GM23248 (cell line): ENCODE measurements at regions not wholly inside any gene's neighbourhood (a gene's known extent, or its start where the extent isn't known, plus 50 kb on each side); places are given as distances from the start of the nearest gene placed in this dataset.

Experiments
- DNase-seq: peaks from one replicate; pipeline ENCODE4 v3.0.0-alpha.2; 2015
- H2AFZ ChIP-seq: fragments of 200-600 bp; sonication (generic); 2 replicates; pipeline ENCODE4 v1.6.1; 2016; ENCODE audit warnings: antibody characterized with exemption
- H3F3A ChIP-seq: fragments of 200-600 bp; sonication (generic); 2 replicates; pipeline ENCODE4 v1.6.1; 2016; ENCODE audit warnings: mild to moderate bottlenecking, antibody characterized with exemption, mixed run types; ENCODE audit not compliant: insufficient read depth
- H3K27ac ChIP-seq: fragments of 200-600 bp; sonication (generic); 2 replicates; pipeline ENCODE4 v1.5.1; 2016; ENCODE audit warnings: mild to moderate bottlenecking
- H3K27me3 ChIP-seq: fragments of 200-600 bp; sonication (generic); replicated peaks from 2 replicates; pipeline ENCODE4 v1.6.1; 2016; ENCODE audit warnings: mild to moderate bottlenecking; ENCODE audit not compliant: insufficient read depth
- H3K36me3 ChIP-seq: fragments of 200-600 bp; sonication (generic); 2 replicates; pipeline ENCODE4 v1.6.1; 2016; ENCODE audit warnings: low read depth, mild to moderate bottlenecking
- H3K4me1 ChIP-seq: fragments of 200-600 bp; sonication (generic); 2 replicates; pipeline ENCODE4 v1.6.1; 2016; ENCODE audit warnings: mild to moderate bottlenecking; ENCODE audit not compliant: insufficient read depth
- H3K4me2 ChIP-seq: fragments of 200-600 bp; sonication (generic); one replicate; pipeline ENCODE4 v1.6.1; 2016; ENCODE audit warnings: mild to moderate bottlenecking; ENCODE audit not compliant: unreplicated experiment
- H3K4me3 ChIP-seq: fragments of 200-600 bp; sonication (generic); 2 replicates; pipeline ENCODE4 v1.5.1; 2016; ENCODE audit warnings: mild to moderate bottlenecking
- H3K79me2 ChIP-seq: fragments of 200-600 bp; sonication (generic); 2 replicates; pipeline ENCODE4 v1.6.1; 2016; ENCODE audit warnings: mild to moderate bottlenecking; ENCODE audit not compliant: insufficient read depth
- H3K9ac ChIP-seq: fragments of 200-600 bp; sonication (generic); 2 replicates; pipeline ENCODE4 v1.6.1; 2016; ENCODE audit warnings: mild to moderate bottlenecking
- H3K9me2 ChIP-seq: fragments of 200-600 bp; sonication (generic); 2 replicates; pipeline ENCODE4 v1.6.1; 2016; ENCODE audit warnings: mixed run types, mild to moderate bottlenecking, moderate library complexity; ENCODE audit not compliant: insufficient read depth
- H3K9me3 ChIP-seq: fragments of 200-600 bp; sonication (generic); one replicate; pipeline ENCODE4 v1.6.1; 2017; ENCODE audit warnings: low read depth
- H4K20me1 ChIP-seq: fragments of 200-600 bp; sonication (generic); 2 replicates; pipeline ENCODE4 v1.6.0; 2016; ENCODE audit not compliant: insufficient read depth
- EZH2 ChIP-seq: fragments of 200-600 bp; sonication (generic); IDR thresholded peaks from 2 replicates; pipeline ENCODE4 v1.6.1; 2018; ENCODE audit warnings: antibody characterized with exemption, mild to moderate bottlenecking; ENCODE audit not compliant: insufficient read depth, poor library complexity, severe bottlenecking
- EZH2phosphoT487 ChIP-seq: fragments of 200-600 bp; sonication (generic); IDR thresholded peaks from 2 replicates; pipeline ENCODE4 v1.6.1; 2018; ENCODE audit warnings: antibody characterized with exemption, moderate library complexity, mild to moderate bottlenecking, low read depth; ENCODE audit not compliant: insufficient read depth
- WGBS, 2 experiments: methylation state at CpG; one replicate each; pipeline ENCODE4 v1.1.6; 2015 to 2017; ENCODE audit warnings: low lambda C conversion rate in 2 of 2, low coverage in 1 of 2; ENCODE audit errors: missing lambda C conversion rate in 2 of 2; 5-methylcytosine and 5-hydroxymethylcytosine counted together
- in situ Hi-C: fragments of 300-500 bp; cut with MboI; formaldehyde crosslinking; loops from 2 replicates; pipeline ENCODE4 v1.15.0; 2020

GRCh38 chr20:50297498-50298376 is 107.1 kb downstream of the CEBPB start:
- H3K4me3 ChIP-seq: no peak overlapping the region
- 0 out of 2 replicates have a peak, but pooled peaks cover 13% of the 10 kb centered on the region for H3F3A ChIP-seq
- no peaks in the 10 kb centered on the region for H3K36me3 ChIP-seq
- H4K20me1 ChIP-seq: no peaks in the 10 kb centered on the region
- TF ChIP-seq EZH2 (no peak), EZH2phosphoT487 (no peak)
- H3K4me1 ChIP-seq: peaks cover 11% of the 10 kb centered on the region
- in situ Hi-C loops: no loop called here
- no peak overlapping the region for H2AFZ ChIP-seq
- no peaks in the 10 kb centered on the region for H3K27me3 ChIP-seq
- DNase-seq: no peak
- no peaks in the 10 kb centered on the region for H3K9me3 ChIP-seq
- H3K27ac ChIP-seq: no peak overlapping the region
- 87 to 89% methylated on average over 14 of the region's 14 CpGs for WGBS, 2 experiments
- no peaks in the 10 kb centered on the region for H3K79me2 ChIP-seq
- no peaks in the 10 kb centered on the region for H3K9me2 ChIP-seq
- no peak overlapping the region for H3K9ac ChIP-seq
- no peak overlapping the region for H3K4me2 ChIP-seq

DNA sequence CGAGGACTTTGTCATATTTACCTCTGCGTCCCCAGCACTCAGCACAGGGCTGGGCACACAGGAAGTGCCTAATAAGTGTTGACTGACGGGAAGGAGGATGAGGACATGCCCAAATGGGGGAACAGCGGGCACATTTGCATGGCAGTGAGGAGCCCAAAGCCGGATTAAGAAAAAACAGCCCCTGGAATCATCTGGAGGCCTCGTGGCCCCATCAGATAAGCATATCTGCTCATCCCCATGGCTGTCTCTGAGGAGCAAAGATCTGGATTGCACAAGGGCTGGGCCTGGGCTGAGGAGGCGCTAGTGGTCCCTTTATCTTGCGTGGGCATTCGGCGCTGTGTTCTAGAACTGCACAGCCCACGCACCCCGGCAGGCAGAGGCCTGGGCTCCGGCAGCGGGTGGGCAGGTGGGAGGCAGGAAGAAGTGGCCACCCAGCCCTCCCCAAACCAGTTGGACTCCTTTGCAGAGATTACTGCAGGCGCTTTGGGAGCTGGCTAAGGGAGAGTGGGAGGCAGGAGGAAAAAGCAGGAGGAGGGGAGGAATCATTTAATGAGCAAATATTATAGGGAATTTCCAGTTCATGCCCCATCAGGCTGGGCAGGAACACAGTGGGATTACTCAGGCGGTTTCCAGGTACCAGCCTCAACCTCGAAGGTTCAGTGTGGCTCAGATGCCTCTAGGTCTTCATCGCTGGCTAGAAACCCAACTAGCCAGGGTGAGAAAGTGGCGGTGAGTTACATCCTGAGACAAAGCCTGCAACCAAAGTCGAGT is 108.1 kb downstream of the CEBPB start:
- WGBS, 2 experiments: 83 to 87% methylated on average over 20 of the region's 20 CpGs
- H3K27ac ChIP-seq: no peak overlapping the region
- no peak for DNase-seq

GRCh38 chr20:50299325-50299629 is 108.6 kb downstream of the CEBPB start:
- 99% methylated on average over 6 of the region's 6 CpGs for WGBS, 2 experiments
- no peak for TF ChIP-seq EZH2phosphoT487
- no peak for TF ChIP-seq EZH2
- in situ Hi-C loops: no loop called here
- peaks cover 28% of the 10 kb centered on the region for H3F3A ChIP-seq
- H3K4me1 ChIP-seq: peaks cover 22% of the 10 kb centered on the region
- no peaks in the 10 kb centered on the region for H3K79me2 ChIP-seq
- H3K4me2 ChIP-seq: no peak overlapping the region
- no peak overlapping the region for H3K4me3 ChIP-seq
- no peak for DNase-seq
- H2AFZ ChIP-seq: no peak overlapping the region
- H3K36me3 ChIP-seq: no peaks in the 10 kb centered on the region
- no peaks in the 10 kb centered on the region for H3K9me2 ChIP-seq
- no peak overlapping the region for H3K9ac ChIP-seq
- no peaks in the 10 kb centered on the region for H3K27me3 ChIP-seq
- no peaks in the 10 kb centered on the region for H3K9me3 ChIP-seq
- H3K27ac ChIP-seq: no peak overlapping the region
- no peaks in the 10 kb centered on the region for H4K20me1 ChIP-seq

More for the DNA sequence above, 108.1 kb downstream of the CEBPB start:
- Histone ChIP-seq H3K36me3 (no peaks in the 10 kb centered on the region), H3K79me2 (no peaks in the 10 kb centered on the region), H3K9ac (no peak overlapping the region), H3K9me2 (no peaks in the 10 kb centered on the region), H3K4me2 (no peak overlapping the region), H3K4me3 (no peak overlapping the region), H4K20me1 (no peaks in the 10 kb centered on the region), H3K4me1 (peaks cover 17% of the 10 kb centered on the region), H2AFZ (no peak overlapping the region), H3K27me3 (no peaks in the 10 kb centered on the region), H3K9me3 (no peaks in the 10 kb centered on the region), H3F3A (peaks cover 23% of the 10 kb centered on the region)
- TF ChIP-seq EZH2phosphoT487: no peak
- TF ChIP-seq EZH2: no peak
- in situ Hi-C loops: no loop called here

DNA sequence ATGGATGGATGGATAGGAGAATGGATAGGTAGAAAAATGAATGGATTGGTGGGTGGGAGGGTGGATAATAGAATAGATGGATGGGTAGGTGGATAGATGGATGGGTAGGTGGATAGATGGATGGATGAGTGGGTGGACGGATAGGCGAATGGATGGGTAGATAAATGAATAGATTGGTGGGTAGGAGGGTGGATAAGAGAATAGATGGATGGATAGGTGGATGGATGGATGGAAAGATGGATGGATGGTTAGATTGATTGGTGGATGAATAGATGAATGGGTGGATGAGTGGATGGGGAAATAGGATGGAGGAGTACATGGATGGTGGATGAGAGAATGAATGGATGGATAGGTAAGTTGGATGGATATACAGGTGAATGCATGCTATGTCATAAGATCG is 110.5 kb downstream of the CEBPB start:
- in situ Hi-C loops: no loop called here
- Histone ChIP-seq H3K79me2 (no peaks in the 10 kb centered on the region), H3F3A (peaks cover 36% of the 10 kb centered on the region), H3K4me3 (no peak overlapping the region), H3K9me3 (no peaks in the 10 kb centered on the region), H3K36me3 (no peaks in the 10 kb centered on the region), H3K27me3 (no peaks in the 10 kb centered on the region), H4K20me1 (no peaks in the 10 kb centered on the region), H3K4me1 (peaks cover 39% of the 10 kb centered on the region), H3K4me2 (no peak overlapping the region), H3K9me2 (no peaks in the 10 kb centered on the region), H2AFZ (no peak overlapping the region), H3K9ac (no peak overlapping the region), H3K27ac (no peak overlapping the region)
- no peak for DNase-seq
- no peak for TF ChIP-seq EZH2
- no peak for TF ChIP-seq EZH2phosphoT487
- WGBS, 2 experiments: 95 to 96% methylated on average over 3 of the region's 3 CpGs
